Astrocyte of the cerebellum (primary cell): ENCODE measurements at regions not wholly inside any gene's neighbourhood (a gene's known extent, or its start where the extent isn't known, plus 50 kb on each side); places are given as distances from the start of the nearest gene placed in this dataset.
"Not testable (repeated sequence)": the region's sequence is repeated elsewhere in the genome, so short reads cannot be mapped to it uniquely, and the experiment has no call there.

Source experiments
- DNase-seq: peaks from one replicate; pipeline ENCODE4 v3.0.0-alpha.2; 2011; ENCODE audit warnings: low read depth
- H3K4me3 ChIP-seq: 2 replicates; pipeline ENCODE4 v1.5.1; 2011; ENCODE audit warnings: mild to moderate bottlenecking, low read depth, low read length, moderate library complexity
- in situ Hi-C: cut with HindIII; loops from 2 replicates; pipeline ENCODE4 v1.10.0; 2017; ENCODE audit warnings: low sequenced_read_pairs
- TF ChIP-seq, protein P1 (sequence below): IDR thresholded peaks from 2 replicates; pipeline ENCODE4 v1.5.1; 2012; ENCODE audit warnings: low read length, low read depth, moderate library complexity, mild to moderate bottlenecking; ENCODE audit errors: missing control alignments

DNA sequence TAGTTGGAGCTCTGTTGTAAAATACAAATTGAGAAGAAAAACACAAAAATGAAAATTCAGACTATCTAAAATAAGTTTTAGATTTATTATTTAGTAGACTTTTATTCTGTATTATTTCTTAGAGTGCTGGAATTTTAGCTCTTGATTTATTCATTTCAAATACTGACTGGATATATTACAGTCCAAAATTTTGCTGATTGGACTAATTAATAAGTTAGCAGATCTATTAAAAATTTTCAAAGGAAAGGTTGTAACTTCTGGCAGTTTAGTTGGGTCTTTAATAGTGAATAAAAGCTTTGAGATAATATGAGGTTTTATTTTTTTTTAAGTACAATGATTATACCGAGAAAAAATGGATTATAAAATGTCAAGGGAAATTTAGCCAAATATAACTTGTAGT lies 1224.9 kb upstream of the SPRY2 start:
- TF ChIP-seq, protein P1, sequence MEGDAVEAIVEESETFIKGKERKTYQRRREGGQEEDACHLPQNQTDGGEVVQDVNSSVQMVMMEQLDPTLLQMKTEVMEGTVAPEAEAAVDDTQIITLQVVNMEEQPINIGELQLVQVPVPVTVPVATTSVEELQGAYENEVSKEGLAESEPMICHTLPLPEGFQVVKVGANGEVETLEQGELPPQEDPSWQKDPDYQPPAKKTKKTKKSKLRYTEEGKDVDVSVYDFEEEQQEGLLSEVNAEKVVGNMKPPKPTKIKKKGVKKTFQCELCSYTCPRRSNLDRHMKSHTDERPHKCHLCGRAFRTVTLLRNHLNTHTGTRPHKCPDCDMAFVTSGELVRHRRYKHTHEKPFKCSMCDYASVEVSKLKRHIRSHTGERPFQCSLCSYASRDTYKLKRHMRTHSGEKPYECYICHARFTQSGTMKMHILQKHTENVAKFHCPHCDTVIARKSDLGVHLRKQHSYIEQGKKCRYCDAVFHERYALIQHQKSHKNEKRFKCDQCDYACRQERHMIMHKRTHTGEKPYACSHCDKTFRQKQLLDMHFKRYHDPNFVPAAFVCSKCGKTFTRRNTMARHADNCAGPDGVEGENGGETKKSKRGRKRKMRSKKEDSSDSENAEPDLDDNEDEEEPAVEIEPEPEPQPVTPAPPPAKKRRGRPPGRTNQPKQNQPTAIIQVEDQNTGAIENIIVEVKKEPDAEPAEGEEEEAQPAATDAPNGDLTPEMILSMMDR, result no peak
- no peak overlapping the region for H3K4me3 ChIP-seq
- in situ Hi-C loops, result no loop called here
- DNase-seq, result no peak

DNA sequence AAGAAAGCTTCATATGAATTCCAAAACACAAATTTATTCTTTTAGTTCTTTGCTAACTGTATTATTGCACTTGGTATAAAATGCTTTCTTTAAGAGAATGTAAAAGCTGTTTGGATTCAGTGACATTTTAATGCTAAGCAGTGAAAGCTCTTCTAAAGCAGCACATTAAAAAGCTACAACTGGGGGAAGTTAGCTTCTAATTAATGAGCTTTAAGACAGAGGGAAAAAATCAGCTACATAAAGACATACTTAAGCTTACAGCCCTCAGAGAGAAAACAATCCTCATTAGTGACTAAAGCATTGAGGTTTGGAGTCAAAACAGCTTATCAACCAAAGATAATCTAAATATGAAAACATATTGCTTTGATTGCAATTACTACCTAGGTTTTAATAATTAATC lies 1222.2 kb upstream of the SPRY2 start:
- TF ChIP-seq, protein P1, result no peak
- in situ Hi-C loops, result no loop called here
- DNase-seq, result no peak
- no peak overlapping the region for H3K4me3 ChIP-seq

DNA sequence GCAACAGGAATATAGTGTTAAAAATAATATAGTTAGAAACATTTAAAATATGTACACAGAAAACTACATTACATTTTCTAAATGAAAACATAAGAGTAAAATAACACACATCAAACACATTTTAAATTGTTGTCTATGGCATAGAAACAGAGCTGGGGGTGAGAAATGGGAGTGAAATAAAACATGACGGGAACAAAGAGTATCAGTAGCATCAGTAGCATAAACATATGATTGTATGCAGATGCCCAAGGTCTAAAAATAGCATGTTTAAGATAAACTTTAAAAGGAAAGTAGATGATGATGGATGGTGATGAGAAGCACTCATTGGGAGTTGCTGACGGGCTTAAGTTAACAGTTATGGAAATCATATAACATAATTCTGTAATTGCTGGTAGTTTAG lies 1221.7 kb upstream of the SPRY2 start:
- in situ Hi-C loops, result no loop called here

DNA sequence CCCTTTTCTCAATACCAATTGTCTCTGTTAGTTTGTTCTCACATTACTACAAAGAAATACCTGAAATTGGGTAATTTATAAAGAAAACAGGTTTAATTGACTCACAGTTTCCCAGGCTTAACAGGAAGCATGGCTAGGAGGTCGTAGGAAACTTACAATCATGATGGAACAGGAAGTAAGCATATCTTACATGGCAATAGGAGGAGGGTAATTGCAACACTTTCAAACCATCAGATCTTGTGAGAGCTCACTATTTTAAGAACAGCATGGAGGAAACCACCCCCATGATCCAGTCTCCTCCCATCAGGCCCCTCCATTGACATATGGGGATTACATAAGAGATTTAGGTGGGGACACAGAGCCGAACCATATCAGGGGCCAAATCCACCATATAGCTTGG lies 1210.1 kb upstream of the SPRY2 start:
- TF ChIP-seq, protein P1, result no peak
- in situ Hi-C loops, result no loop called here
- no peak for DNase-seq
- H3K4me3 ChIP-seq, result no peak overlapping the region

More for the DNA sequence above, 1221.7 kb upstream of the SPRY2 start:
- TF ChIP-seq, protein P1, result no peak
- DNase-seq, result no peak
- no peak overlapping the region for H3K4me3 ChIP-seq

DNA sequence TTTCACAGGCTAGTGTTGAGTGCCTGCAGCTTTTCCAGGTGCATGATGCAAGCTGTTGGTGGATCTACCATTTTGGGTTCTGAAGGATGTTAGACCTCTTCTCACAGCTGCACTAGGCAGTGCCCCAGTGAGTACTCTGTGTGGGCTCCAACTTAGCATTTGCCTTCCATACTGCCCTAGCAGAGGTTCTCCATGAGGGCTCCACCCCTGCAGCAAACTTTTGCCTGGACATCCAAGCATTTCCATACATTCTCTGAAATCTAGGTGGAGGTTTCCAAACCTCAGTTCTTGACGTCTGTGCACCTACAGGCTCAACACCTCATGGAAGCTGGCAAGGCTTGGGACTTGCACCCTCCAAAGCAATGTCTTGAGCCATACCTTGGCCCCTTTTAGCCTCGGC lies 1205.4 kb upstream of the SPRY2 start:
- in situ Hi-C loops, H3K4me3 ChIP-seq, DNase-seq: not testable (repeated sequence)

DNA sequence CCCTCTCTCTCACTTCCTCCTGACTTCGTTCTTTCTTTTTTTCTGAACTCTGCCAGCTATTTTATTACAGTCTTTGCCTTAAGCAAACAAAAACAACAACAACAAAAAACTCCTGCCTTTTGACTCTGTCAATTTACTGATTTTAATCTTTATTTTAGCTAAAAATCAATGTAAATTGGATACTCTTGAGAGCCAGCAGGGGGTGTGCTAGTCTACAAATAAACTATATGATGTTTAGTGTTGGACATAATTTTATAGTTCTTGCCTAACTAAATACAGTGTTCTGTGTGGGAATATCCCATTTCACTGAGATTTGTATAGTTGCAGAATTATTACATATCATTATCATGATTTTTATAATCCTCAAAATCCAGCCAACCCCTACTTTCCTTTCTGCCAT lies 1199.9 kb upstream of the SPRY2 start:
- in situ Hi-C loops, result no loop called here
- peak; percentile 13 for DNase-seq
- TF ChIP-seq, protein P1, result peak; percentile 29
- no peak overlapping the region for H3K4me3 ChIP-seq

DNA sequence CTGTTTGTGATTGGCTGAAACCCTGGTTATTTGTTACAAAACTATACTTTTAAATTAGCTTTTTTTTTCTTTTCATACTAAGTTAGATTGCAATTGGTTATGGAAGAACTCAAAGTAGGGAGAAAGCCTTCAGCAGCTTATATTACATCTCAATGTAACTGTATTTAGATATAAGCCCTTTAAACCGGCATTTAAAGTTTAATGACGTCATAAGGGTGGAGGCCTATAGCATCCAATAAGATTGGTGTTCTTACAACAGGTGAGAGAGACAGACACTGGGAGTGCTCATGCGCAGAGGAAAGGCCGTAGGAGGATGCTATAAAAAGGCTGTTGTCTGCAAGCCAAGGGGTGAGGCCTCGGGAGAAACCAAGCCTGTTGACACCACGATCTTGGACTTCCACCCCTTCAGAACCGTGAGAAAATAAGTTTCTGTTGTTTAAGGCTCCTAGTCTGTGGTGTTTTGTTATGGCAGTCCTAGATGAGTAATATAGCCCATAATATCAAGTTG lies 1198.8 kb upstream of the SPRY2 start:
- no peak overlapping the region for H3K4me3 ChIP-seq
- in situ Hi-C loops, result no loop called here
- DNase-seq, result no peak
- TF ChIP-seq, protein P1, result no peak
